Astrocyte (in vitro differentiated cells and primary cell): ENCODE measurements at regions not wholly inside any gene's neighbourhood (a gene's known extent, or its start where the extent isn't known, plus 50 kb on each side); places are given as distances from the start of the nearest gene placed in this dataset.

Experiments
- EZH2 ChIP-seq: IDR thresholded peaks from 2 replicates; pipeline ENCODE4 v1.6.1; 2012; ENCODE audit warnings: mild to moderate bottlenecking, low read length, inconsistent platforms; ENCODE audit not compliant: insufficient read depth
- TF ChIP-seq, protein P1 (sequence below): IDR thresholded peaks from 2 replicates; pipeline ENCODE4 v1.5.1; 2011; ENCODE audit warnings: low read depth, mild to moderate bottlenecking, inconsistent platforms, low read length, moderate library complexity; ENCODE audit not compliant: insufficient read depth

DNA sequence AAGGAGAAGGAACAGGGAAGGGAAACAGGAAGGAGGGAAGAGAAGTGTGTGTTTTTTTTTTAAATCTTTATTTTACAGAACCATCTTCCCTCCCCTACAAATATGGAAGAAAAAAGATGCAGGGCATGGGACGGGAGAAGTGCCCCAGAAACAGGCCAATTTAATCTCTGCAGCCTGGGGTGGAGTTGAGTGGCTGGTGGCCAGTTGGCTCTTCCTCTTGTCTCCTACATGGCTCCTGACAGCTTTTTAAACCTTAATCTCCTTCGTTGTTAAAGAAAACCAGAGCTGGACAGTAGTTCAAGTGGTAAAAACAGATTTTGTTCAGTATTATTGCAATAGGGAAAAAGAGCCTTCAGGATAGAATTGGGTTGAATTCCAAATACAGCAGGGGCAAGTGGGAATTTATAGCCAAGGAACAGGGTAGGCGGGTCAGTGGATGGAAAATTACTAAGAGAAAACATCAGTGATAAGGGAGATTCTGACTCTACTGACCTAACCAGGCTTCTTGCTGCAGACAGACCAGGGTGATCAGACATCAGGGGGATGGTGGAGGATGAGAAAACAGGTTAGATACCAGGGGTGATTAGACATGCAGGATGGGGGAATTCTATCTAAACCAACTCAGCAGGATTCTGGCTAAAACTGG lies 125.1 kb upstream of the CLINT1 start:
- TF ChIP-seq, protein P1, sequence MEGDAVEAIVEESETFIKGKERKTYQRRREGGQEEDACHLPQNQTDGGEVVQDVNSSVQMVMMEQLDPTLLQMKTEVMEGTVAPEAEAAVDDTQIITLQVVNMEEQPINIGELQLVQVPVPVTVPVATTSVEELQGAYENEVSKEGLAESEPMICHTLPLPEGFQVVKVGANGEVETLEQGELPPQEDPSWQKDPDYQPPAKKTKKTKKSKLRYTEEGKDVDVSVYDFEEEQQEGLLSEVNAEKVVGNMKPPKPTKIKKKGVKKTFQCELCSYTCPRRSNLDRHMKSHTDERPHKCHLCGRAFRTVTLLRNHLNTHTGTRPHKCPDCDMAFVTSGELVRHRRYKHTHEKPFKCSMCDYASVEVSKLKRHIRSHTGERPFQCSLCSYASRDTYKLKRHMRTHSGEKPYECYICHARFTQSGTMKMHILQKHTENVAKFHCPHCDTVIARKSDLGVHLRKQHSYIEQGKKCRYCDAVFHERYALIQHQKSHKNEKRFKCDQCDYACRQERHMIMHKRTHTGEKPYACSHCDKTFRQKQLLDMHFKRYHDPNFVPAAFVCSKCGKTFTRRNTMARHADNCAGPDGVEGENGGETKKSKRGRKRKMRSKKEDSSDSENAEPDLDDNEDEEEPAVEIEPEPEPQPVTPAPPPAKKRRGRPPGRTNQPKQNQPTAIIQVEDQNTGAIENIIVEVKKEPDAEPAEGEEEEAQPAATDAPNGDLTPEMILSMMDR = no peak
- TF ChIP-seq EZH2 = no peak
